ENCODE measurements at regions not wholly inside any gene's neighbourhood (a gene's known extent, or its start where the extent isn't known, plus 50 kb on each side); places are given as distances from the start of the nearest gene placed in this dataset.

GRCh38 chr12:30304528-30304927 lies 391.1 kb downstream of the IPO8 start:
- no peak for TF ChIP-seq EZH2phosphoT487 (IDR thresholded peaks at IDR 0.05; ENCODE audit: insufficient read depth, low read depth)
- TF ChIP-seq EZH2 (IDR thresholded peaks at IDR 0.05; ENCODE audit: insufficient read depth, poor library complexity, severe bottlenecking): no peak
